IMR-90 (cell line): ENCODE measurements at regions not wholly inside any gene's neighbourhood (a gene's known extent, or its start where the extent isn't known, plus 50 kb on each side); places are given as distances from the start of the nearest gene placed in this dataset.

Source experiments
- ATAC-seq: fragments of 200-7000 bp; cut with Tn5 transposase; 2 replicates; pipeline ENCODE4 v1.9.1; 2020; ENCODE audit warnings: low read depth, mild to moderate bottlenecking, moderate library complexity
- BruUV-seq: library from RNA; stranded (reverse); fragments of 400-500 nt; replicated peaks from 2 replicates; lab custom pipeline; 2021; lab: Mats Ljungman, UMichigan
- CTCF ChIA-PET: fragments of 300-600 bp; formaldehyde crosslinking; extraction: SDS; loops from one replicate; lab custom pipeline; 2021; ENCODE audit warnings: antibody characterized with exemption; lab: Yijun Ruan, JAX
- POLR2A ChIA-PET: fragments of 300-600 bp; sonication (Branson Sonifier 250); formaldehyde crosslinking; loops from one replicate; lab custom pipeline; 2022; ENCODE audit warnings: antibody characterized with exemption; ENCODE audit not compliant: unreplicated experiment; lab: Charles Lee
- DNase-seq: peaks from one replicate; pipeline ENCODE4 v3.0.0; 2013
- H2AFZ ChIP-seq: replicated peaks from 2 replicates; pipeline ENCODE3; 2013; ENCODE audit warnings: low read length, mild to moderate bottlenecking; ENCODE audit not compliant: poor library complexity
- H2AK5ac ChIP-seq: 2 replicates; pipeline ENCODE4 v1.6.1; 2013; ENCODE audit warnings: low read depth, low read length, inconsistent platforms
- H2AK9ac ChIP-seq: replicated peaks from 2 replicates; pipeline ENCODE3; 2013; ENCODE audit warnings: mild to moderate bottlenecking, low read depth, low read length, moderate library complexity; ENCODE audit not compliant: poor library complexity
- H2BK120ac ChIP-seq: 2 replicates; pipeline ENCODE4 v1.6.1; 2013; ENCODE audit warnings: low read depth, low read length, inconsistent platforms
- H2BK15ac ChIP-seq: 3 replicates; pipeline ENCODE4 v1.6.1; 2013; ENCODE audit warnings: low read depth, low read length, inconsistent platforms
- H2BK20ac ChIP-seq: 2 replicates; pipeline ENCODE4 v1.6.1; 2013; ENCODE audit warnings: low read depth, mild to moderate bottlenecking, inconsistent platforms, low read length, moderate library complexity
- H2BK5ac ChIP-seq: 2 replicates; pipeline ENCODE4 v1.6.1; 2013; ENCODE audit warnings: mild to moderate bottlenecking, low read depth, low read length, inconsistent platforms; ENCODE audit not compliant: poor library complexity, severe bottlenecking
- H3K14ac ChIP-seq: replicated peaks from 2 replicates; pipeline ENCODE4 v1.6.1; 2013; ENCODE audit warnings: low read depth, low read length, inconsistent platforms
- H3K18ac ChIP-seq: 2 replicates; pipeline ENCODE4 v1.6.1; 2013; ENCODE audit warnings: low read depth, low read length, control low read depth
- H3K23ac ChIP-seq: 2 replicates; pipeline ENCODE4 v1.6.1; 2013; ENCODE audit warnings: low read depth, low read length, inconsistent platforms
- H3K27ac ChIP-seq: 2 replicates; pipeline ENCODE4 v1.5.1; 2013; ENCODE audit warnings: mild to moderate bottlenecking, control low read depth, low read length; ENCODE audit not compliant: insufficient read depth
- H3K27me3 ChIP-seq: 2 replicates; pipeline ENCODE4 v1.6.1; 2013; ENCODE audit warnings: low read length; ENCODE audit not compliant: control insufficient read depth, insufficient read depth
- H3K36me3 ChIP-seq: 2 replicates; pipeline ENCODE4 v1.6.1; 2013; ENCODE audit warnings: low read length, mixed read lengths; ENCODE audit not compliant: control insufficient read depth, insufficient read depth
- H3K4ac ChIP-seq: 2 replicates; pipeline ENCODE4 v1.6.1; 2013; ENCODE audit warnings: low read depth, low read length, inconsistent platforms
- H3K4me1 ChIP-seq: 2 replicates; pipeline ENCODE4 v1.6.1; 2013; ENCODE audit warnings: low read length, mixed read lengths; ENCODE audit not compliant: control insufficient read depth, insufficient read depth
- H3K4me2 ChIP-seq: 2 replicates; pipeline ENCODE4 v1.6.1; 2013; ENCODE audit warnings: low read depth, mild to moderate bottlenecking, control low read depth, low read length, moderate library complexity
- H3K4me3 ChIP-seq: 2 replicates; pipeline ENCODE4 v1.5.1; 2013; ENCODE audit warnings: low read depth, mild to moderate bottlenecking, control low read depth, low read length, moderate library complexity; ENCODE audit not compliant: insufficient read depth
- H3K56ac ChIP-seq: 2 replicates; pipeline ENCODE4 v1.6.1; 2013; ENCODE audit warnings: low read length, inconsistent platforms; ENCODE audit not compliant: insufficient read depth; ENCODE audit errors: extremely low read depth
- H3K79me1 ChIP-seq, 2 experiments: 2 replicates each; pipeline ENCODE4 v1.6.1; 2013; ENCODE audit warnings: low read length in 2 of 2, inconsistent platforms in 1 of 2, low read depth in 1 of 2
- H3K9ac ChIP-seq: 2 replicates; pipeline ENCODE4 v1.6.1; 2013; ENCODE audit warnings: low read depth, low read length, control low read depth
- H3K9me1 ChIP-seq: 2 replicates; pipeline ENCODE4 v1.6.1; 2013; ENCODE audit warnings: low read length, inconsistent platforms; ENCODE audit not compliant: insufficient read depth
- H3K9me3 ChIP-seq: 2 replicates; pipeline ENCODE4 v1.6.1; 2013; ENCODE audit warnings: low read length; ENCODE audit not compliant: control insufficient read depth, insufficient read depth
- H4K20me1 ChIP-seq: 2 replicates; pipeline ENCODE4 v1.6.1; 2013; ENCODE audit warnings: low read length, inconsistent platforms; ENCODE audit not compliant: insufficient read depth
- H4K5ac ChIP-seq: 2 replicates; pipeline ENCODE4 v1.6.1; 2013; ENCODE audit warnings: mild to moderate bottlenecking, low read depth, low read length, control low read depth
- H4K8ac ChIP-seq, 2 experiments: 2 replicates each; pipeline ENCODE4 v1.6.1; 2013; ENCODE audit warnings: low read depth in 2 of 2, low read length in 2 of 2, control low read depth in 1 of 2, inconsistent platforms in 1 of 2
- H4K91ac ChIP-seq: 2 replicates; pipeline ENCODE4 v1.6.1; 2013; ENCODE audit warnings: low read depth, low read length, inconsistent platforms; ENCODE audit not compliant: insufficient read depth
- BHLHE40 ChIP-seq: fragments of 150-350 bp; IDR thresholded peaks from 2 replicates; pipeline ENCODE4 v1.6.1; 2016; ENCODE audit warnings: mild to moderate bottlenecking, low read depth, low read length
- CHD1 ChIP-seq: IDR thresholded peaks from 2 replicates; pipeline ENCODE4 v1.6.1; 2012; ENCODE audit warnings: low read depth, low read length, improper control_type of control experiment
- FOS ChIP-seq: fragments of 150-350 bp; IDR thresholded peaks from 2 replicates; pipeline ENCODE4 v1.6.1; 2016; ENCODE audit warnings: low read depth, low read length
- MAFK ChIP-seq: IDR thresholded peaks from 2 replicates; pipeline ENCODE4 v1.6.1; 2012; ENCODE audit warnings: low read depth, low read length, improper control_type of control experiment
- MAZ ChIP-seq: IDR thresholded peaks from 2 replicates; pipeline ENCODE4 v1.6.1; 2012; ENCODE audit warnings: low read depth, mild to moderate bottlenecking, low read length, improper control_type of control experiment, moderate library complexity, borderline replicate concordance
- MXI1 ChIP-seq: IDR thresholded peaks from 2 replicates; pipeline ENCODE4 v1.6.1; 2012; ENCODE audit warnings: low read depth, mild to moderate bottlenecking, low read length, moderate library complexity, borderline replicate concordance
- NFE2L2 ChIP-seq: fragments of 150-350 bp; IDR thresholded peaks from 2 replicates; pipeline ENCODE4 v1.6.1; 2016; ENCODE audit warnings: low read depth, mild to moderate bottlenecking, low read length
- POLR2A ChIP-seq: IDR thresholded peaks from 2 replicates; pipeline ENCODE4 v1.6.1; 2012; ENCODE audit warnings: mild to moderate bottlenecking, low read depth, low read length
- RAD21 ChIP-seq: IDR thresholded peaks from 2 replicates; pipeline ENCODE4 v1.6.1; 2012; ENCODE audit warnings: low read length, improper control_type of control experiment
- RCOR1 ChIP-seq: IDR thresholded peaks from 2 replicates; pipeline ENCODE4 v1.6.1; 2012; ENCODE audit warnings: mild to moderate bottlenecking, low read length, improper control_type of control experiment; ENCODE audit not compliant: insufficient replicate concordance
- RFX5 ChIP-seq: IDR thresholded peaks from 2 replicates; pipeline ENCODE4 v1.8.0; 2012; ENCODE audit warnings: low read depth, mild to moderate bottlenecking, low read length, moderate library complexity
- SMC3 ChIP-seq: fragments of 150-350 bp; IDR thresholded peaks from 2 replicates; pipeline ENCODE4 v1.6.1; 2016; ENCODE audit warnings: low read depth, mild to moderate bottlenecking, antibody characterized with exemption, low read length, moderate library complexity
- dilution Hi-C: fragments of 300-500 bp; cut with HindIII; formaldehyde crosslinking; loops from one replicate; pipeline ENCODE4 v1.14.3; 2018; ENCODE audit warnings: low sequenced_read_pairs; ENCODE audit not compliant: unreplicated experiment
- in situ Hi-C: fragments of 300-500 bp; cut with MboI; formaldehyde crosslinking; loops from 3 replicates; pipeline ENCODE4 v1.14.3; 2019; ENCODE audit warnings: low sequenced_read_pairs, inconsistent platforms, mixed read lengths
- intact Hi-C: fragments of 100-400 bp; cut with micrococcal nuclease; formaldehyde crosslinking; loops from 2 replicates; pipeline ENCODE4 v1.10.0; 2022
- TF ChIP-seq, protein P1 (sequence below): fragments of 150-350 bp; IDR thresholded peaks from 2 replicates; pipeline ENCODE4 v1.6.1; 2017; ENCODE audit warnings: mild to moderate bottlenecking, antibody characterized with exemption, low read length, low read depth
- TF ChIP-seq, protein P2 (sequence below): fragments of 150-350 bp; IDR thresholded peaks from 2 replicates; pipeline ENCODE4 v1.6.1; 2016; ENCODE audit warnings: low read depth, mild to moderate bottlenecking, low read length, moderate library complexity, borderline replicate concordance

DNA sequence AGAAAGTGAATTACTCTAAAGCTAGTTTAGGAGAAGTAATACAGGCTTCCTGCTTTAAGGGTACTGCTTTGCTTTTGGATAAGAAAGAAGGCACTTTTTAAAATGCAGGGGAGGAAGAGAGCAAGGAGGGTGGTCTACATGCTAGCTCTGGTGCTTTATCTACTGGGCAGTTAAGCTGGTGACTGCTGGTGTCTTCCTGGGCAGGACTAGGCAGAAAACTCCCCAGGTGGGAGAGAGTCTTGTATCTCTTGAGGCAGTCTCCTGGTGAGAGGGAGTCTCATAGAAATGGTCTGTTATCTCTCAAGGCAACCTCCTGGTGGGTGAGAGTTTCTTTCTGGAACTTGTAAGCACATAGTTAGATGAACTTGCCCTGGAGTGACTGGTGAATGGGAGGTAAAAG lies 953.9 kb upstream of the GOT2 start:
- H3K4me2 ChIP-seq, result no peak overlapping the region
- no peak overlapping the region for H3K4ac ChIP-seq
- no peak overlapping the region for H4K5ac ChIP-seq
- in situ Hi-C loops (no loop called here), dilution Hi-C loops (no loop called here), intact Hi-C loops (no loop called here)
- H2AK5ac ChIP-seq, result no peak overlapping the region
- ChIA-PET POLR2A (no interaction called here), CTCF (no interaction called here)
- H4K8ac ChIP-seq, result no peak overlapping the region
- H3K36me3 ChIP-seq, result no peaks in the 10 kb centered on the region
- no peak overlapping the region for H3K27ac ChIP-seq
- H4K91ac ChIP-seq, result no peak overlapping the region
- no peak overlapping the region for H3K9ac ChIP-seq
- no peaks in the 10 kb centered on the region for H4K20me1 ChIP-seq
- no peak overlapping the region for H2AK9ac ChIP-seq
- no TSS peak for BruUV-seq
- H3K18ac ChIP-seq, result no peak overlapping the region
- H3K9me1 ChIP-seq, result no peaks in the 10 kb centered on the region
- TF ChIP-seq SMC3 (no peak), RCOR1 (no peak), BHLHE40 (no peak), CHD1 (no peak), RFX5 (no peak), MAFK (no peak), NFE2L2 (no peak), MXI1 (no peak), FOS (no peak), RAD21 (no peak), POLR2A (no peak), MAZ (no peak)
- TF ChIP-seq, protein P1, sequence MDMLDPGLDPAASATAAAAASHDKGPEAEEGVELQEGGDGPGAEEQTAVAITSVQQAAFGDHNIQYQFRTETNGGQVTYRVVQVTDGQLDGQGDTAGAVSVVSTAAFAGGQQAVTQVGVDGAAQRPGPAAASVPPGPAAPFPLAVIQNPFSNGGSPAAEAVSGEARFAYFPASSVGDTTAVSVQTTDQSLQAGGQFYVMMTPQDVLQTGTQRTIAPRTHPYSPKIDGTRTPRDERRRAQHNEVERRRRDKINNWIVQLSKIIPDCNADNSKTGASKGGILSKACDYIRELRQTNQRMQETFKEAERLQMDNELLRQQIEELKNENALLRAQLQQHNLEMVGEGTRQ, result no peak
- TF ChIP-seq, protein P2, sequence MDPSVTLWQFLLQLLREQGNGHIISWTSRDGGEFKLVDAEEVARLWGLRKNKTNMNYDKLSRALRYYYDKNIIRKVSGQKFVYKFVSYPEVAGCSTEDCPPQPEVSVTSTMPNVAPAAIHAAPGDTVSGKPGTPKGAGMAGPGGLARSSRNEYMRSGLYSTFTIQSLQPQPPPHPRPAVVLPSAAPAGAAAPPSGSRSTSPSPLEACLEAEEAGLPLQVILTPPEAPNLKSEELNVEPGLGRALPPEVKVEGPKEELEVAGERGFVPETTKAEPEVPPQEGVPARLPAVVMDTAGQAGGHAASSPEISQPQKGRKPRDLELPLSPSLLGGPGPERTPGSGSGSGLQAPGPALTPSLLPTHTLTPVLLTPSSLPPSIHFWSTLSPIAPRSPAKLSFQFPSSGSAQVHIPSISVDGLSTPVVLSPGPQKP, result no peak
- no peaks in the 10 kb centered on the region for H3K9me3 ChIP-seq
- no peaks in the 10 kb centered on the region for H3K27me3 ChIP-seq
- ATAC-seq (no peak), DNase-seq (no peak)
- no peak overlapping the region for H2BK5ac ChIP-seq
- H2BK20ac ChIP-seq, result no peak overlapping the region
- no peak overlapping the region for H2BK120ac ChIP-seq
- no peak overlapping the region for H3K4me3 ChIP-seq
- H3K56ac ChIP-seq, result no peak overlapping the region
- H3K14ac ChIP-seq, result no peak overlapping the region
- H2AFZ ChIP-seq, result no peak overlapping the region
- no peak overlapping the region for H3K23ac ChIP-seq
- H3K4me1 ChIP-seq, result no peaks in the 10 kb centered on the region
- no peaks in the 10 kb centered on the region for H3K79me1 ChIP-seq
- no peak overlapping the region for H2BK15ac ChIP-seq
